ENCODE measurements at regions not wholly inside any gene's neighbourhood (a gene's known extent, or its start where the extent isn't known, plus 50 kb on each side); places are given as distances from the start of the nearest gene placed in this dataset.

DNA sequence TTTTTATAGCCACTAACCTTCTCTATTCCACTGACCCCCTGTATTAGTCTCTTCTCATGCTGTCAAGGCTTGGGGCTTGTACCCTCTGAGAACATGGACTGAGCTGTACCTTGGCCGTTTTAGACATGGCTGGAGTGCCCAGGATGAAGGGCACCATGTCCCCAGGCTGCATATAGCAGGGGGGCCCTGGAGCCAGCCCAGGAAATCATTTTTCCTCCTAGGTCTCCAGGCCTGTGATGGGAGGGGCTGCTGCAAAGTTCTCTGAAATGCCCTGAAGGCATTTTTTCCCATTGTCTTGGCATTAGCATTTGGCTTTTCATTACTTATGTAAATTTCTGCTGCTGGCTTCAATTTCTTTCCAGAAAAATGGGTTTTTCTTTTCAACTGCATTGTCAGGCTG, 119.5 kb downstream of the NTMT2 start:
- no peak for ATAC-seq

DNA sequence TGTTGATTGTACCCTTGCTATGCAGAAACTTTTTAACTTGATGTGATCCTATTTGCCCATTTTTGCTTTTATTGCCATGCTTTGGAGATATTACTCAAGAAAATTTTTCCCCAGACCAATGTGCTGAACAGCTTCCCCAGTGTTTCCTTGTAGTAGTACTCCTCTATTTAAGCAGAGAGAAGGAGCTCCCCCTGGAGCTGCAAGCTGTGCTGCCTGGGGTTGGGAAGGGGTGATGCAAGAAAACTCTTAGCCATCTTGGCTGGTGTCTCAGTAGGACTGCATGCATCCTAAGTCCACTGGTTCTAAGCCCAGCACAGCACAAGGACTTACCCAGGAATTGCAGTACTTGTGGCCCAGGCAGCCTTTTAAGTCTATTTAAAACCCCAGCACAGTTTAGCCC, 121.6 kb downstream of the NTMT2 start:
- DNase-seq (no peak), ATAC-seq (no peak)
- intact Hi-C loops (cut with DNase I, micrococcal nuclease) = no loop called here

More for the DNA sequence above, 119.5 kb downstream of the NTMT2 start:
- intact Hi-C loops (cut with DNase I, micrococcal nuclease) = no loop called here
- DNase-seq = no peak

DNA sequence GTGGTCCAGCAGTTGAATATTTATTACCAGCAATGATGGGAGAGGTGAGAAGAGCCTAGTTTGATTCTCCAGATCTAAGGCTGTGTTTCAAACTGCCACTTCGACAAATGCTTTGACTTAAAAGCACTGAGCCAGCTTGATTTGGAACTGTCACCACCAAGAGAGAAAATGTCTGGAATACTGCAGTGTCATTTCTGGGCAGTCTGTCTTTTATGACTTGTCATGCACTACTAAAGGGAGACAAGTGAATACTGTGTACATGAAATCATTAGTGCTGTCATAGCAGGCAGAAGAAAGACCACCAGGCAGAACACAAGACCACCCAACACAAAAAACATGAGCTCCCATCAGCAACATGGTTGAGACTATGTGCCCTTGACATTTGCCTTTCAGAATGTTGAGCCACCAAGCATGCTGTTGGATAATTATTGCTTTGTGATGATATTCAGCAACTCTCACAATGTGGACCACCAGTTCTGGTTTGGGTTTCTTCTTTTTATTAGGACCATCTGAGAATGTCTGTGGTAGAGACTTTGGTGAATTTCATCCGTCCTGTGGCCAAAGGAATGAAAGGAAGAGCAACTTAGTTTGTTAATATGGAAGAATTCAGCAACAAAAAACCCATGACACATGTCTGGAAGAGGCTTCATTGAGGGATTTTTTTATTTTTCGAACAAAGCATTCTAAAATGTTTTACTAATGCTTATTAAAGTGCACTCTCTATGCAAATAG, 125.8 kb downstream of the NTMT2 start:
- intact Hi-C loops (cut with DNase I, micrococcal nuclease) = no loop called here
- no peak for ATAC-seq
- no peak for DNase-seq

DNA sequence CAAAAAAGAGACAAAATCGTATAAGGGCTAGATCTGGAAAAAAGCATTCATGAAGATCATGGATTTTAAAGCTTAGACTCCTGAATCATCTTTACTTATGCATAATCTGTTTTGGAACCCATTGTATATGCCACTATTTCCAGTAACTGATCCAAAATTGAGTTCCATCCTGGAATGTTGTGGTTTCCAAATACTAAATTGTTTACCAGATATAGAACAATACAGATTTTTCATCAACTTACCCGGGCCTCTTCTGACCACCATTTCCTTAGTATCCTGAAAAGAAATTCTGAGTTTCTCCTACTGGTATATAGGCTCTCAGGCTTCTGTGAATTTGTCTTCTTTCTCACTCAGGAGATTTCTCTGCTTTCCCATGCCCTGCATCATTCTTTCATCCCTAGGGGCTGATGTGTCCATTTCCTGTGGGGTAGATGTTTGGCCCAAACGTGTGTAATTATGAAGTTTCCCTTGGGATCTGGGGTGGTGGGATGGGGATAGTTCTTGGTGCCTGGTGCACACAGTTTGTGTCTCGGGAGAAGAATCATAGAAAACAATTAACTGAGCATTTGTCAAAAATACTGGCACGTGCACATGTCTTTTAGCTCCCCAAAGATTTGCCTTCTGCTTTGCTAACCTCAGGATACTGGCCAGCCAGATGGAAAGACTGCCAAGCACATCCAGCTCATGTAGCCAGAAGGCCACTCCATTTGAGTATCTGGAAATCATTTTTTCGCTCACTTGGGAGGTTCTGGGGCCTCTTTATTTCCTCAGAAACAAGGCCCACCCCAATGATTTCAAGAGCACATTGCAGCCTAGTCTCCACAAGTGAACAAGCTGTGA, 127.8 kb downstream of the NTMT2 start:
- intact Hi-C loops (cut with DNase I, micrococcal nuclease) = no loop called here
- DNase-seq (no peak), ATAC-seq (no peak)

DNA sequence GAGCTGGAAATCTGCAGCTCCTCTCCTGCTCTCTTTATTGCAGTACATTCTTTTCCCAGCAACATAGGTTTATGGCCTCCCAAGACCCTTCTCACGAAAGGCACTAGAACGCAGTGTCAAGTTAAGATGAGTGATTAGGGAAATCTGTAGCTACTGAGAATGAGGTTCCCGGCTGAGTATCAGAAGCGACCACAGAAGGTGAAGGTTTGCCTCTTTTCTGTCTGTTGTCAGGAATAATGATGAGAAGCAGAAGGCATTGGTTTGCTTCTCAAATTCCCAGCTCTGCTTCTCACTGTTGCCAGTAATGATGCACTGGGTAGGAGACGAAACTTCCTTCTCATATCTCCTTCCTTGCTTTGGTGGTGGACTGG, 128.4 kb downstream of the NTMT2 start:
- intact Hi-C loops (cut with DNase I, micrococcal nuclease) = no loop called here
- DNase-seq = no peak
- ATAC-seq = no peak

DNA sequence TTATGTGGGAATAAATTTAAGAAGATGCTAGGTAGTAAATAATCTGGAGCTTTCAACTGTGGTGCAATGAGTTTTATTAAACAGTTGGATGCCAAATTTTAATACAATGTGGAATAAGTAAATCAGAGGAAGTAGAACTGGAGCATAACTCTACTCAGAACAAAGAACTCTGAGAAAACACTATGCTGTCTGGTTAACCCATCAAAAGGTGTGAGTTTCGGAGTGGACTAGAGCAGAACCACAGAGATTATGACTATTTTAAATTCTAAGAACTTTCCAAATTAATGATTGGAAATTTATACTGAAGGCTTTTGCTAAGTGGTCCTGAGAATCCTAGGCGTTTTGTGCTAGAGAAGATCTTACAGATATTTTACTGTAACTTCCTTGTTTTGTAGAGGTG, 132.2 kb downstream of the NTMT2 start:
- ATAC-seq (no peak), DNase-seq (no peak)
- intact Hi-C loops (cut with DNase I, micrococcal nuclease) = no loop called here

DNA sequence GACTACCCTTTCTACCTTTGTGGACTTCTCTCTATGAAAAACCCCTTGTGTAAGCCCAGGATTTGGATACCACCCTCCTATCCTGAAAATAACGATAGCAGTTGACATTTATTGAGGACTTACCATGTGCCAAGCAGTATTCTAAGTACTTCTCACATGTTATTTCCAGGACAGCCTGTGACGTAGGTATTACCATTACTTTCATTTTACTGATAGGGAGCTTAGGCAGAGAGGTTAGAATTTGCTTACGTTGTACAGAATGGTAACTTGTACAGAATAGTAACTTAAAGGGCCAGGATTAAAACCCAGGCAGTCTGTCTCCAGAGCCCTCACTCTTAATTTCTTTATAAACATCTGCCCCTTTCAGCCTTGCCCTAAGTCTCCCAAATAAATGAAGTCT, 138.3 kb downstream of the NTMT2 start:
- no peak for ATAC-seq
- intact Hi-C loops (cut with DNase I, micrococcal nuclease) = no loop called here
- DNase-seq = no peak

DNA sequence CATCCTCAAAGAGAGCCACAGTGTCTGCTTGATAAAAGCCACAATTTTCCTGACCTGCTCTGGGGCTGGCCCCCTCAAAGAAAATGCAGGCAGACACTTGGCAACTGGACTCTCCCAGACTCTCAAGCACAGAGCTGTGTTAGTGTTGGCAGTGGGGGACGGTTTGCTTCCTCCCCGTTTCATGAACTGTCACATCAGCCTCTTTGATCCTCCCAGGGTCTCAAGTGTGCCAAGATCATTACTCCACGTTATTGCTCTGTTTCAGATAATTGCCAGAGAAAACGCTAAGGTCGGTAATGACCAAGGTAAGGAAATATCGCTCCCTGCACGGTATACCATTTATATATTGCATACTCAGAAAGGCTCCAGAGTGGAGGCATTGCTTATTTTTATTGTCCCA, 138.8 kb downstream of the NTMT2 start:
- no peak for ATAC-seq
- DNase-seq = no peak
- intact Hi-C loops (cut with DNase I, micrococcal nuclease) = no loop called here

DNA sequence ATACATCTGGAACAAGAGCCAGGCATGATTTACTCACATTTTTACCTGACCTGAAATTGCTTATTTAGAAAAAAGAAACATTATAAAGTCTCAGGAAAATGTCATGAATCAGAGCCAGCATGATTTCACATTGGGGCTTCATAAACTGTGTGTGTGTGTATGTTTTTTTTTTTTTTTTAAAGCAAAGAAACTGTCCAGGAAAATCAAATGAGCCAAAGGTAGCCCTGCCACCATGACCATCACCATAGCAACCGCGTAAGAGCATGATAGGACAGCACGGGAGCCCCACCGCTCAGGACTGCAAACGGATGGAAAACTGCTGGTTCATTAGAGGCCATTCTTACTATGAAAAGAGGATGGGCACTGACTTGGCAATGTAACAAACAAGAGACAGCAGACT, 139.2 kb downstream of the NTMT2 start:
- intact Hi-C loops (cut with DNase I, micrococcal nuclease) = no loop called here
- DNase-seq (no peak), ATAC-seq (no peak)

DNA sequence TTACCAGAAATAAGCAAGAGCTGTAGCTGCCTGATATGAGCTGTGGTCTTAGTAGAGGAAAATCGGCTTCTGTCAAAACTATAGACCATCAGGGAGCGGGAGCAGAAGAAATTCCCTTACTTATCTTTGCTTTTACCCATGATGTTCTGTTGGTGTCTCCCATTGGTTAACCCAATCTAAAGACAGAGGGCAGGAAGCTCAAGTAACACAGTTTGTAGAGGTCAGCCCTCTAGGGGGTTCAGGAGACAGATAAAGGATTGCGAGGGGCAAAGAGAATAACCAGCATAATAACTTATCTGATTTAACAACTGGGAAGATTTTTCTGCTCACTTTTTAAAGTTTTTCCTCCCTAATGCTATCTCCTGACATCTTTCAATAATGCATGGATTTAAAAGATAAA, 142.4 kb downstream of the NTMT2 start:
- ATAC-seq (no peak), DNase-seq (no peak)
- intact Hi-C loops (cut with DNase I, micrococcal nuclease) = no loop called here

DNA sequence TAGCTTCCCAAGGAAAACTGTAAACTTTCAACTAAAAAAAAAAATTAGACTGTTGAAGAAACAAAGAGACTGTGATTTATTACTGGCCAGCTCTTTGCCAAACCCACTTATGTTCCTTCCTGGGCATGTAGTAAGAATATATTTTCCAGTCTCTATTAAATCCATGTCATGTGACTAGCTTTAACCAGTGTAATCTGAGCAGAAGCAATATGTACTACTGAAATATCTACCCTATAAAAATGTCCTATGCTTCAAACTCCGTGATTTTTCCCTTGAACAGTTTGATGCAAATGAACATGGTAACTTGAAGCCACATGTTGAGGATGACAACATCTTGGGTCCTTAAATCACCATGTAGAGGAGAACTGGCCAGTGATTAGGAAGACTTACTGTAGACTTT, 144.5 kb downstream of the NTMT2 start:
- ATAC-seq (no peak), DNase-seq (no peak)
- intact Hi-C loops (cut with DNase I, micrococcal nuclease) = no loop called here

DNA sequence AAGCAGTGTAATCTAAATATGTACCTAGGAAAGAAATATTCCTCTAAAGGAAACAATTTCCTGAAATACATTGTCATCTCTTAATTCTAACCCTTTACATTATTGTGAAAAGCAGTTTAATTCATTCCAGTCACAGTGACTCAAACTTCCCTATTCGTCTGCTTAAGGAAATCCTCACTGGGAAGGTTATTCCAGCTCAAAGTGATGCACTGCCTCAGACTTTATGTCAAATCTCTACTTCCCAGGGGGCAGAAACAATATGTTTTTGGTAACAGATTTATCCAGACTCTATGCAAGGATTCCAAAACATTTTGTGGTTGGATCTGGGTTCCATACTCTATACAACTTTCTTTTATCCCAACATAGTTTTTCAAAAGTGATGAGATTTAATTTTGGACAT, 145.2 kb downstream of the NTMT2 start:
- intact Hi-C loops (cut with DNase I, micrococcal nuclease) = no loop called here
- ATAC-seq (no peak), DNase-seq (no peak)

DNA sequence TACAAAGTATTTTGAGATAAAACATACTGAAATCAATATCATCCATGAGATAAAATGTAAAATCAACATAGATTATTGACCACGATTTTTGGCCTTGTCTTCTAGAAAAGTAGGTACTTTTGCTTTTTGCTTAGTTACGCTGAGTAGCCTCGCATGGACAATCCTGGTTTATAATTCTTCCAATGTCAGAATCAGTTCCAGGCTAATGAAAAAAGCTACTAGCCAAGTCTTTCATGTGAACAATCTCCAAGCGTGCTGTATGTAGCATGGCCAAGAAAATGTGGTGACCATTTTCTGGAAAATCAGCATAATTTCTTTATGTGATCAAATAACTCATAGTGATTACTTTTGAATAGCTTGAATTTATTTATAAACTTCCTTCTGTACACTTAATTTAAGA, 145.8 kb downstream of the NTMT2 start:
- intact Hi-C loops (cut with DNase I, micrococcal nuclease) = no loop called here
- DNase-seq = no peak
- ATAC-seq = no peak

DNA sequence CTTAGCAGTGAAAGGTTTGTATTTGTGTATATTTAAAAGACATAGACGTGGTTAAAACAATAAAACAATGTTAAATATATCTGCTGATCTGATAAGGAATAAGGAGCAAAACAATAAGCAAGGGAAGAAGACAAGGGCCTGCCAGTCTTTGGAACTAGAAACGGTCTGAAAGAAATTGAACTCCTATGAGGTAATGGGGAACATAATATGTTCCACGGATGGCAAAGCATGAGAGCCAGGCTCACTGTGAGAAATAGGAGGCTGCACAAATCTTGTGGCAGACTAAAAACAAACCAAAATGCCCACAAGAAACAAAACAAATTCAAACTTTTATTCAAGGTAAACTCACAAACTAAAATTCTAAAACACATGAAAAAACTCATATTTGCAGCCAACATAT, 150.5 kb downstream of the NTMT2 start:
- no peak for DNase-seq
- intact Hi-C loops (cut with DNase I, micrococcal nuclease) = no loop called here
- ATAC-seq = no peak

DNA sequence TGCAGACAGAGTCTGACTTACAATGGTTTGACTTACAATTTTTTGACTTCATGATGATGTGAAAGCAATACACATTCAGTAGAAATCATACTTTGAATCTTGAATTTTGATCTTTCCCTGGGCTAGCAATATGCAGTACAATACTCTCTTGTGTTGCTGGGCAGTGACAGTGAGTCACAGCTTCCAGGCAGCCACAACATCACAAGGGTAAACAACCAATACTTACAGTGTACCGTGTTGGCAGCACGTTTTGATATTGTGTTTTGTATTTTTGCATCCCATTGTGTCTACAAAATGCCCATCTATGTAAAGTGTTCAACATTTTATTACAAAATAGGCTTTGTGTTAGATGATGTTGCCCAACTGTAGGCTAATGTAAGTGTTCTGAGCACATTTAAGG, 150.9 kb downstream of the NTMT2 start:
- DNase-seq = no peak
- no peak for ATAC-seq
- intact Hi-C loops (cut with DNase I, micrococcal nuclease) = no loop called here

DNA sequence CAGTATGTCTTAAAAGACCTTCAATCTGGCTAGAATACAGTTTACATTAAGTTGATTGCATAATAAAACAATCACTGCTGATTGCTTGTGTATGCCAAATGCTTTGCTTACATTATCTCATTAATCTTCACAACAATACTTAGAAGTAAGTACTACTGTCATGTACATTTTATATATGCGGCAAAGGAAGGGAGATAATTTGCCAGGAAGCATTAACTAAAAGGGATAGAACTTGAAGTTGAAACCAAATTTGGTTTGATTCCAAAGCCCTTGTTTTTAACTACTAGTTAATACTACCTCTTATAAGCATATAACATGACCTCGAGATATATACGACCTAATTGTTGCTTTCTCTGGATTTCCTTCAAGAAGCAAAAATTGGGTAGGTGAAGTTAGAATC, 155.8 kb downstream of the NTMT2 start:
- ATAC-seq = no peak
- intact Hi-C loops (cut with DNase I, micrococcal nuclease) = no loop called here
- DNase-seq = no peak

DNA sequence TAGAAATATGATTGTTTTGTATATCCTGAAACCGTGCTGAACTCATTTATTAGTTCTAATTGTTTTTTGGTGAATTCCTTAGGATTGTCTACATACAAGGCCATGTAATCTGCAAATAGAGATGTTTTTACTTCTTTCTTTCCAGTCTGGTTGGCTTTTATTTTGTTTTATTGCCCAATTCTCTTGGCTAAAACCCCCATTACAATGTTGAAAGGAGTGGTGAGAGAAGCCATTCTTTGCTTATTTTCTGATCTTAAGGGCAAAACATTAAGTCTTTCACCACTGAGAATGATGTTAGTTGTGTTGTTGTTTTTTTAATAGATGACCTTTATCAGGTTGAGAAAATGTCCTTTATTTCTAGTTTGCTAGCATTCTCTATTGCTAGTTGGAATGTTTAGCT, 157.3 kb downstream of the NTMT2 start:
- intact Hi-C loops (cut with DNase I, micrococcal nuclease) = no loop called here
- DNase-seq (no peak), ATAC-seq (no peak)

DNA sequence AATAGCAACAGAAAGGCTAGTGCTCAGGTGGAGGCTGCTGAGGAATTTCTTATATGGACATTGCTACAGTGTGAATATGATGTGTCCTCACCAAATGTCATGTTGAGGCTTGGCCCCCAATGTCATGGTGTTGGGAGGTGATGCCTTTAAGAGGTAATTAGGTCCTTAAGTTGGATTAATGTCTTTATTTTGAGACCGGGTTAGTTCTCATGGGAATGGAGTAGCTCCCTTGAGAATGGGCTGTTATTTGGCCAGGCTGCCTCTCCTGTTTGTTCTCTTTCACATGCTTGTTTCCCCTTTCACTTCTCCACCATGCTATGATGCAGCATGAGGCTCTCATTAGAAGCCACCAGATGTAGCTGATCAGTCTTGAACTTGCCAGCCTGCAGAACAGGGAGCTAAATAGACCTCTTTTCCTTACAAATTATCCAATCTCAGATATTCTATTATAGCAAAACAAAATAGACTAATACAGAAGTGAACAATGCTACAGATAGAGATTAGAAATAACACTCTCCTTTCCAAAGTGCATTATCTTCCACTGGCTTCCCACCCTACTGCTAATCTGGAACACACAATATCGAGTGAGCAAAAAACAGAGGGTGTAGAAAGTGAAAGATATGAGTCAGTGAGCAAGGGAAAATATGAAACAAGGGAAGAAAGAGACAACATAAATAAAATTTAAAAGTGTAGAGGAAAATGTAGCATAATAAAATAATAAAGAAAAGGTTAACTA, 160.2 kb downstream of the NTMT2 start:
- no peak for ATAC-seq
- intact Hi-C loops (cut with DNase I, micrococcal nuclease) = no loop called here
- DNase-seq = no peak

DNA sequence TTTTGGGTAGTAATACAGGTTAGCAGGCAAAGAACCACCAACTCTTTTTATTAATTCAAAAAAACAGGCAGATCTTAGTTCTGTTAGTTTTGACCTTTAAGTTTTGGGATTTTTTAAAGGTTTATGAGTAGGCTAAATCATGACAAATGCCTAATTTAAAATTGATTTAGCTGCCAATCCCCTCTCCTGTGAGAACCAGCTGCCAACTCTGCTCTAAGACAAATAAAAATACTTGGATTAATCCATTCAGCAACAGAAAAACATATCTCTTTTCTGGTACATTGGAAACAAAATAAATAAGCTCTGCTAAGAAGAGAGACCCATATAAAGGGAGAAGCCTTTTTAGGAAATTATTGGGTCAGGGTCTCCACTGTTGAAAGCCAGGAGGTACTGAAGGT, 160.8 kb downstream of the NTMT2 start:
- intact Hi-C loops (cut with DNase I, micrococcal nuclease) = no loop called here
- DNase-seq (no peak), ATAC-seq (no peak)

DNA sequence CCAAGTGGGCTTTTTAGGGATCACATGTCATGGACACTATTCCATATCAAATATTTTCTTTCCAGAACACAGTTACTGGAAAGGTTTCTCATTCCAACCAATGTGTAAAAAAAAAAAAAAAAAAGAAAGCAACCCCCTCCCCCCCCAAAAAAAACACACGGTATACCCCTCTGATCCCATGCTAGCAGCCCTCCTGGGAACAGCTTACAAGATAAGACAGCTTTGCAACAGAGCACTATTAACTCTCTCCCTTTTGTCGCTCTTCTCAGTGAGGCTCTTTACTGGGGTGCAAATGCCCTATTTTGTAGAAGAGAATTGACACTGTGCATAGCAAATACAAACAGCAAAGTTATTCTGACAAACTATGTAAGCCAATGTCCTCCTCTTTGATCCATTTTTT, 161.2 kb downstream of the NTMT2 start:
- ATAC-seq (no peak), DNase-seq (no peak)
- intact Hi-C loops (cut with DNase I, micrococcal nuclease) = no loop called here
